ENCODE measurements at regions not wholly inside any gene's neighbourhood (a gene's known extent, or its start where the extent isn't known, plus 50 kb on each side); places are given as distances from the start of the nearest gene placed in this dataset.

- TF ChIP-seq ZNF281 (CRISPR knock-in tag; IDR thresholded peaks at IDR 0.05) (no peak), GTF2I (CRISPR knock-in tag; conservative IDR thresholded peaks at IDR 0.05) (no peak), ZNF263 (CRISPR knock-in tag; IDR thresholded peaks at IDR 0.05; ENCODE audit: low read depth) (no peak), KAT7 (CRISPR knock-in tag; IDR thresholded peaks at IDR 0.05; ENCODE audit: borderline replicate concordance) (no peak), ZNF121 (CRISPR knock-in tag; IDR thresholded peaks at IDR 0.05) (no peak), ZBTB43 (CRISPR knock-in tag; IDR thresholded peaks at IDR 0.05) (no peak), ETV6 (CRISPR knock-in tag; IDR thresholded peaks at IDR 0.05) (no peak), CREM (CRISPR knock-in tag; IDR thresholded peaks at IDR 0.05) (no peak), NFE2L1 (CRISPR knock-in tag; IDR thresholded peaks at IDR 0.05) (no peak), TEAD4 (CRISPR knock-in tag; IDR thresholded peaks at IDR 0.05) (no peak), HMGA2 (CRISPR knock-in tag; IDR thresholded peaks at IDR 0.05) (no peak)
Observed at GRCh38 chrX:20463296-20464075, 196.8 kb upstream of the RPS6KA3 start (continued).

- POLR2A ChIA-PET: no interaction called here
- peaks cover 7% of the 10 kb centered on the region for H3K4me1 Mint-ChIP-seq
- no peak overlapping the region for H3K4me3 Mint-ChIP-seq
Observed at GRCh38 chrX:20461576-20461975, 194.9 kb upstream of the RPS6KA3 start.

GRCh38 chrX:20461002-20461401 lies 194.3 kb upstream of the RPS6KA3 start:
- Mint-ChIP-seq H3K4me1 (peaks cover 7% of the 10 kb centered on the region), H3K4me3 (no peak overlapping the region), H3K9me3 (peaks cover 9% of the 10 kb centered on the region), H3K27ac (no peak overlapping the region), H3K36me3 (no peaks in the 10 kb centered on the region), H3K27me3 (ENCODE audit: low read depth) (no peaks in the 10 kb centered on the region)
- no peak for DNase-seq (ENCODE audit: low spot score)
- ChIA-PET CTCF (no interaction called here), POLR2A (no interaction called here)
- no peak for ATAC-seq
- no peak for TF ChIP-seq ATF2 (CRISPR knock-in tag; IDR thresholded peaks at IDR 0.05; ENCODE audit: borderline replicate concordance, low read depth)
- TF ChIP-seq HMGA2 (CRISPR knock-in tag; IDR thresholded peaks at IDR 0.05): no peak
- TF ChIP-seq EMX1 (CRISPR knock-in tag; IDR thresholded peaks at IDR 0.05): no peak
- no peak for TF ChIP-seq USF2 (CRISPR knock-in tag; IDR thresholded peaks at IDR 0.05)
- TF ChIP-seq KAT7 (CRISPR knock-in tag; IDR thresholded peaks at IDR 0.05; ENCODE audit: borderline replicate concordance): no peak
- TF ChIP-seq JAZF1 (CRISPR knock-in tag; IDR thresholded peaks at IDR 0.05): no peak
- TF ChIP-seq TEAD4 (CRISPR knock-in tag; IDR thresholded peaks at IDR 0.05): no peak
- no peak for TF ChIP-seq CBFB (CRISPR knock-in tag; IDR thresholded peaks at IDR 0.05; ENCODE audit: low read depth)
- TF ChIP-seq SOX15 (CRISPR knock-in tag; IDR thresholded peaks at IDR 0.05): no peak
- no peak for TF ChIP-seq USF1 (CRISPR knock-in tag; IDR thresholded peaks at IDR 0.05)
- TF ChIP-seq ZNF512 (CRISPR knock-in tag; IDR thresholded peaks at IDR 0.05; ENCODE audit: borderline replicate concordance): no peak
- TF ChIP-seq ZNF317 (CRISPR knock-in tag; IDR thresholded peaks at IDR 0.05; ENCODE audit: borderline replicate concordance, low read depth): no peak
- no peak for TF ChIP-seq NFATC4 (CRISPR knock-in tag; IDR thresholded peaks at IDR 0.05)

More at GRCh38 chrX:20461576-20461975, 194.9 kb upstream of the RPS6KA3 start:
- H3K27me3 Mint-ChIP-seq (ENCODE audit: low read depth): no peaks in the 10 kb centered on the region
- no peak overlapping the region for H3K27ac Mint-ChIP-seq
- H3K36me3 Mint-ChIP-seq: no peaks in the 10 kb centered on the region
- CTCF ChIA-PET: no interaction called here
- DNase-seq (ENCODE audit: low spot score): no peak
- TF ChIP-seq MYBL2 (CRISPR knock-in tag; IDR thresholded peaks at IDR 0.05): no peak
- TF ChIP-seq SP1 (CRISPR knock-in tag; conservative IDR thresholded peaks at IDR 0.05): no peak
- TF ChIP-seq FOXP1 (CRISPR knock-in tag; IDR thresholded peaks at IDR 0.05; ENCODE audit: borderline replicate concordance): no peak
- no peak for TF ChIP-seq FOXK1 (CRISPR knock-in tag; IDR thresholded peaks at IDR 0.05)
- no peak for TF ChIP-seq CBFB (CRISPR knock-in tag; IDR thresholded peaks at IDR 0.05; ENCODE audit: low read depth)
- no peak for TF ChIP-seq ZNF121 (CRISPR knock-in tag; IDR thresholded peaks at IDR 0.05)
- no peak for TF ChIP-seq MLX (CRISPR knock-in tag; IDR thresholded peaks at IDR 0.05)
- H3K9me3 Mint-ChIP-seq: peaks cover 5% of the 10 kb centered on the region
- no peak for ATAC-seq

Measured in WTC11 (cell line).